Astrocyte (in vitro differentiated cells and primary cell): ENCODE measurements at regions not wholly inside any gene's neighbourhood (a gene's known extent, or its start where the extent isn't known, plus 50 kb on each side); places are given as distances from the start of the nearest gene placed in this dataset.

ENCODE experiments used
- EZH2 ChIP-seq: IDR thresholded peaks from 2 replicates; pipeline ENCODE4 v1.6.1; 2012; ENCODE audit warnings: mild to moderate bottlenecking, low read length, inconsistent platforms; ENCODE audit not compliant: insufficient read depth
- TF ChIP-seq, protein P1 (sequence below): IDR thresholded peaks from 2 replicates; pipeline ENCODE4 v1.5.1; 2011; ENCODE audit warnings: low read depth, mild to moderate bottlenecking, inconsistent platforms, low read length, moderate library complexity; ENCODE audit not compliant: insufficient read depth

DNA sequence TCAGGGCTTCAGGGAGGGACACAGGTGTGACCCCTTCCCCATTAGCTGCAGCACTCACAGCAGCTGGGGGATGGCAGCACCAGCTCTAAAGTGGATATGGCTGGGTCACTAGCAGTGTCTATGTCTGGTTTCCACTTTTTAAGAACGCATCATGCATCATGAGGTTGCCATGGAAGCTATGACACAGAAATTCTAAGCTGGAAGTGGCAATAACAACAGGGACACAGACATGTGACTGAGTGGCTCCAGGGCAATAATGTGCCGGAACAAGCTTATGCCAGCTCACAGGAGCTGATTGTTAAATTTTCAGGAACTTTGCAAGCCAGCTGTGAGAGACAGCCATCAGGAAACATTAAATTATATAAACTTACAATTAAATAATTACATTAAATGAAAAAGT, 51.2 kb upstream of the NFASC start:
- TF ChIP-seq, protein P1, sequence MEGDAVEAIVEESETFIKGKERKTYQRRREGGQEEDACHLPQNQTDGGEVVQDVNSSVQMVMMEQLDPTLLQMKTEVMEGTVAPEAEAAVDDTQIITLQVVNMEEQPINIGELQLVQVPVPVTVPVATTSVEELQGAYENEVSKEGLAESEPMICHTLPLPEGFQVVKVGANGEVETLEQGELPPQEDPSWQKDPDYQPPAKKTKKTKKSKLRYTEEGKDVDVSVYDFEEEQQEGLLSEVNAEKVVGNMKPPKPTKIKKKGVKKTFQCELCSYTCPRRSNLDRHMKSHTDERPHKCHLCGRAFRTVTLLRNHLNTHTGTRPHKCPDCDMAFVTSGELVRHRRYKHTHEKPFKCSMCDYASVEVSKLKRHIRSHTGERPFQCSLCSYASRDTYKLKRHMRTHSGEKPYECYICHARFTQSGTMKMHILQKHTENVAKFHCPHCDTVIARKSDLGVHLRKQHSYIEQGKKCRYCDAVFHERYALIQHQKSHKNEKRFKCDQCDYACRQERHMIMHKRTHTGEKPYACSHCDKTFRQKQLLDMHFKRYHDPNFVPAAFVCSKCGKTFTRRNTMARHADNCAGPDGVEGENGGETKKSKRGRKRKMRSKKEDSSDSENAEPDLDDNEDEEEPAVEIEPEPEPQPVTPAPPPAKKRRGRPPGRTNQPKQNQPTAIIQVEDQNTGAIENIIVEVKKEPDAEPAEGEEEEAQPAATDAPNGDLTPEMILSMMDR, result no peak
- TF ChIP-seq EZH2, result no peak
